ENCODE measurements at regions not wholly inside any gene's neighbourhood (a gene's known extent, or its start where the extent isn't known, plus 50 kb on each side); places are given as distances from the start of the nearest gene placed in this dataset.
"Not testable (repeated sequence)": the region's sequence is repeated elsewhere in the genome, so short reads cannot be mapped to it uniquely, and the experiment has no call there.

DNA sequence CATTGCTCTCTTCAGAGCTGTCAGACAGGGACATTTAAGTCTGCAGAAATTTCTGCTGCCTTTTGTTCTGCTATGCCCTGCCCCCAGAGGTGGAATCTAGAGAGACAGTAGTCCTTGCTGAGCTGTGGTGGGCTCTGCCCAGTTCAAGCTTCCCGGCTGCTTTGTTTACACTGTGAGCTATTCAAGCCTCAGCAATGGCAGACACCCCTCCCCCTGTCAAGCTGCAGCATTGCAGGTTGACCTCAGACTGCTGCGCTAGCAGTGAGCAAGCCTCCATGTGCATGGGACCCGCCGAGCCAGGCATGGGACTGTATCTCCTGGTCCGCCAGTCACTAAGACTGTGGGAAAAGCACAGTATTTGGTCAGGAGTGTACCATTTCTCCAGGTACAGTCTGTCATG, 53.6 kb upstream of the MAPK10 start:
- DNase-seq (ENCODE audit: low read depth), result not testable (repeated sequence)

DNA sequence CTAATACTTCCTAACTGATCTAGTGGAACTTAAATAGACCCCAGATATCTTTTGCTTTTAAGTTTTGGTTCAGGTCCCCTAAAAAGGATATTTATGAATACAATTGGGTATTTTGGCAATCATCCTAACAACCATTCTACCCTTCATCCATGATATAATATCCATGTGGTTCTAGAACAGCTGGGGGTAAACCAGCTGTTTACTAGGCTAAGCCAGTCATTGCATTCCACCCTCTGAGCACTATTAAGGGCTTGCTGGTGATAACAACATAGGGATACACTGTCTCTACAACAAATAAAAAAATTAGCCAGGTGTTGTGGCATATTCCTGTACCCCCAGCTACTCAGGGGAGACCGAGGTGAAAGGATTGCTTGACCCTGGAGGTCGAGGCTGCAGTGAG, 54.8 kb upstream of the MAPK10 start:
- DNase-seq (ENCODE audit: low read depth), result no peak

DNA sequence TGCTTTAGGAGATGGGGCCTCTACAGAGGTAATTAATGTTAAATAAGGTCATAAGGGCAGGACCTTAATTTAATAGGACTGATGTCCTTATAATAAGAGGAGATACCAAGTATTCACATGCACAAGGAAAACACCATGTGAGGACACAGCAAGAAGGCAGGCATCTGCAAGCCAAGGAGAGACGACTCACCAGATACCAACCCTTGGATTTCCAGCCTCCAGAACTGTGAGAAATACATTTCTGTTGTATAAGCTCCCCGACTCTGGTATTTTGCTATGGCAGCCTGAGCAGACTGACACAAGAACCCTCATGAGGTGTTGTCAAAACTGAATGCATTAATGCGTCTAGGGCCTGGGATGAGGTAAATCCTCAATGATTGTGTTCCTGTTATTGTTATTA, 56.2 kb upstream of the MAPK10 start:
- no peak for DNase-seq (ENCODE audit: low read depth)

DNA sequence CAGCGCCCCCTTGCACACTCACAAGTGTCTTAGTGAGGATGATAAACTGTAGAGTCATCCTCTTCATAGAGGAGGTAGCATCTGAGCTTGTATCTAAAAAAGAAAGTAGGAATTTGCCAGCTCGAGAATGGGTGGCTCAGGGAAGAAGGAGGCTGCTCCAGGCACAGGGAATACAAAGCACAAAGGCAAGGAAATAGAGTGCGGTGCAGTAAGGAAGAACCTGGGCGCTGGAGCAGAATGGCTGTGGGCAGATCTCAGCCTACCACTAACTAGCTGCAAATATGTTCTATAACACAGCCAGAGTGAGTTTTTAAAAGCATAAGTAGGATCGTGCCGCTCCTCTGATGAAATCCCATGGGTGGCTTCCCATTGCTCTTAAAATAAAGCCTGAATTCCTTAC, 61.6 kb upstream of the MAPK10 start:
- no peak for DNase-seq (ENCODE audit: low read depth)

DNA sequence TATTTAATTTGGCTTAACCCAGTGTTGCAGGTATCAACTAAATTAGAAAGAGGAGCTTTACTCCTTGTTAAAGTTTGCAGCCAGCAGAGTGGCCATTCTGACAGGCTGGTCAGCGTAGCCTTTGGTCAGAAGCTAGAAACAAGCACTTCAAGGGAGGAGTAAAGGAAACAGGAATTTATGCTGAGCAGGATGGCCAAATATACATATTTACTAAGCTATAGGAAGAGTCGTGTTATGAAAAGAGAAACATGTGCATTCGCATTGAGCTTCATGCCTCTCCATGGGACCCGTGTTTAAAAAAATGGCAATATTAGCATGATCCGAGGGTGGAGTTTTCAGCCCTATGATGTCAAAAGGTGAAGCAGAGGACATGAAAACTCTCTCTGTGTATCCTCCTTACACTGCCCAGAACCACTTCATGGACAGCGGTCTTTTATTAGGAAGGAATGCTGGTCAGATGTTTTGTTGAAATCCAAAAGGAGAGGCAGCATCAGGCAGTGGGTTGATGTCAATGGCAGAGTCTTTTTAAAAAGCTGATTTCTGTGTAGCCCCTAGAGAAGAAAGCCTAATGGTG, 71.8 kb upstream of the MAPK10 start:
- no peak for DNase-seq (ENCODE audit: low read depth)

DNA sequence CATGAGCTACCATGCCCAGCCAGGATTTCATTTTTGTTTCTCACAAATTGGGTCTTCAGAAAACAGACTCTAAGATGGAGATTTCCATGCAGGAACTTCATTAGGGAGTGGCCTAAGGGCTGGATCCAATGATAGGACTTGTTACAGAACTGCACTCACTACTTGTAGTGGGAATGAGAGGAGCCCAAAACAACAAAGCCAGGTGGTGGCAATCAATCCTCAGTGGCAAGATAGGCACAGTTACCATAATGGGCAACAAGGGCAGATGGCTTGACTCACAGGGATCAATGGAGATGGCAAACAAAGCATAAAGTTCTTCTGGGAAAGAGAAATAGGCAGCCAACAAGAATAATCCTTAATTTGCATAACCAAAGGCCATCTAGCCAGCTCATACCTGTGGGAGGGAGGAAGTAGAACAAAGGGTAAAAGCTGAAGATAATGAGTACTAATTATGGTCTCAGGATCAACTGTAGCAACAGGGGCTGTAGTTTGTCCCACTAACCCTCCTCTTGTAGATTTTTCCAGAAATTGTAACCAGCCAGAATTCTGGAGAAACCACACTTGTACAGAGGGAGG, 72.8 kb upstream of the MAPK10 start:
- no peak for DNase-seq (ENCODE audit: low read depth)

DNA sequence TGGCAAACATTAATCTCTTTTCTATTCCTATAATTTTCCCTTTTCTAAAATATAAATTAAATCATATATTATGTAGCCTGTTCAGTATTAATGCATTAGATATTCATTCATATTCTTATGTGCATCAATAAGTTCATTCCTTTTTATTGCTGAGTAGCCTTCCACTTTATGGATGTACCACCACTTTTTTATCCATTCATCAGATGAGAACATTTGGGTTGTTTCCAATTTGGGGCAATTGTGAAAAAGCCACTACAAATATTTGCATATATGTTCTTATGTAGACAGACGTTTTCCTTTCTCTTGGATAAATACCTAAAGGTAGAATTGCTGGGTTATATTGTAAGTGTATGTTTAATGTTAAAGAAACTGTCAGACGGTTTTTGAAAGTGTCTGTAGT, 79.4 kb upstream of the MAPK10 start:
- no peak for DNase-seq (ENCODE audit: low read depth)

DNA sequence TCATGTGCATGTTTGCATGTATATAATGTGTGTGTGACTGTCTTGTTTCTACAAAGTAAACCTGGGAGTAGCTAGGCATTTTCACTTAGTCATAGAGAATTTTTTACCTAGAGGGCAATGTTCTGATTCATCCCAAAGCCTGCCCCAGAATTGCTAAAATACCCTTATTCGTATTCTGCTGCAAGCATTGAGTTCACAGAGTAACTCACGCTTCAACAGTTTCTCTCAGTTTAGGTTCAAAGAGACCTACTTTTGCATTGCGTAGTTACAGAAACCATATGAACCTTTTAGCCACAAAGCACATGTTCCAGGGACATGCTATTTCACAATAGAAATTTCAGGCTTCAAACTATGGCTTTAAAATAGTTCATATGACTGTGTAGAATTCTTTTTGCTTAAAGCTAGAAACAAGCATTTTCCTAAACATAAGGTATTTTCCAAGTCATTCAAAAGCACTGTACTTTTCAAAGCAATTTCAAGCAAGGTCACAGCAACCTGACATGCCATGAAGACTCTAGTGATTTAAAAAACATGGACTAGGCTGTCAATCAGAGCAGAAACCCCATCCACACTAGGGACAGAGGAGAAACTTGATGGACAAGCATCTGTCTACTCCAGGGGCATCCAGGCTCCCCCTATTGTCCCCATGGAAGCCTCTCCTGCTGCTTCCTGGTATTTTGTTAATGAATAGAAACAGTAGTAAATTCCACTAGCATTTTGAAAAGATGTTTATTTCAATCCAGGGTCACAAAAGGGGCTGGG, 81.5 kb upstream of the MAPK10 start:
- no peak for DNase-seq (ENCODE audit: low read depth)

DNA sequence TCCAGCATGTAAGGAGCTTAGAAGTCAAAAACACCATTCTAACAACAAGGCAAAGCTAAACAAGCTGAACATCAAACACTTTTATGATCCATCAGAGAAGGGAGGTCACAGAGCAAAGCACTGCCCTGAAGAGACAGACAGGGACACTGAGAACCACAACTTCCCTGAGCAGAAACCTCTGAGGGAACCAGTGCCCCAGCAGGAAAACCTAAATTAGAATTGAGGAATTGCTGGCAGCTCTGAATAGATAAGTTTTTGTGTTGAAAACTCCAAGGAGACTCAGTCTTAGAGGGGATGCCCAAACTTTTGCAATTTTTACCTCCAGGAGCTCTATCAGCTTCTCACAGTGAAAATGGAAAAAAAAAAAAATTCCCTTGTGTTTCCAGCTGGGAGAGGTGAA, 83.0 kb upstream of the MAPK10 start:
- no peak for DNase-seq (ENCODE audit: low read depth)

DNA sequence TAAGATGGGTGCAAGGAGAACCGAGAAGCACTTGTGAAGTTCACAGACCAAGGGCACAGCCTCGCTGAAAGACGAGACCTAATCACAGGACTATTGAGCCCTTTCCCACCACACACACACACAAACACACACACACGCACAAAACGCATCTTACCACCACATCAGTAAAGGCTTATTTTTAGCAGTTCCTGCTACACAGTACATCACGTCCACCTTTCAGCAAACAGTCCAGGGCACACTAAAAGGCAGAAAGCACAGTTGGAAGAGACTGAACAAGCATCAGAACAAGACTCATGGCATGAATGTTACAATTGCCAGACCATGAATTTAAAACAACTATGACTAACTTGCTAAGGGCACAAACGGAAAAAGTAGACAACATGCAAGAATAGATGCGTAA, 83.6 kb upstream of the MAPK10 start:
- DNase-seq (ENCODE audit: low read depth), result no peak

DNA sequence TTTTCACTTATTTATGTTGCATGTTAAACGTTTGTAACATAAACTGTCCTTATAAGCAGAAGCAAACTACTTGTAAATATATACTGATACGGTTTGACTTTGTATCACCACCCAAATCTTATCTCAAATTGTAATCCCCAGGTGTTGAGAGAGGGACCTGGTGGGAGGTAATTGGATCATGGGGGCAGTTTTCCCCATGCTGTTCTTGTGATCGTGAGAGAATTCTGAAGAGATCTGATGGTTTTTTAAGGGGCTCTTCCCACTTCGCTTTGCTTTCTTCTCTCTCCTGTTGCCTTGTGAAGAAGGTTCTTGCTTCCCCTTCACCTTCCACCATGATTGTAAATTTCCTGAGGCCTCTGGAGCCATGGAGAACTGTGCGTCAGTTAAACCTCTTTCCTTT, 87.1 kb upstream of the MAPK10 start:
- no peak for DNase-seq (ENCODE audit: low read depth)

DNA sequence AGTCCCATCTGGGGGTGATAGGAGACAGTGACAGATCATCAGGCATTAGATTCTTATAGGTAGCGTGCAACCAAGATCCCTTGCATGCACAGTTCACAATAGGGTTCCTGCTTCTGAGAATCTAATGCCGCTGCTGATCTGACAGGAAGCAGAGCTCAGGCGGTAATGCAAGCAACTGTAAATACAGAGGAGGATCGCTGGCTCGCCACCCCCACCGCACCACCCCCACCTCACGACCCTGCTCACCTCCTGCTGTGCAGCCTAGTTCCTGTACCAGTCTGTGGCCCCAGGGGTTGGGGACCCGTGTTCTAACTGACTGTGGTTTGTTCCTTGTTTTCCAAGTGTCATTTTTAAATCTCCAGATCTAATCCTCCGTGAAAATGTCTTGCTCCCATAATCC, 89.0 kb upstream of the MAPK10 start:
- DNase-seq (ENCODE audit: low read depth), result no peak

DNA sequence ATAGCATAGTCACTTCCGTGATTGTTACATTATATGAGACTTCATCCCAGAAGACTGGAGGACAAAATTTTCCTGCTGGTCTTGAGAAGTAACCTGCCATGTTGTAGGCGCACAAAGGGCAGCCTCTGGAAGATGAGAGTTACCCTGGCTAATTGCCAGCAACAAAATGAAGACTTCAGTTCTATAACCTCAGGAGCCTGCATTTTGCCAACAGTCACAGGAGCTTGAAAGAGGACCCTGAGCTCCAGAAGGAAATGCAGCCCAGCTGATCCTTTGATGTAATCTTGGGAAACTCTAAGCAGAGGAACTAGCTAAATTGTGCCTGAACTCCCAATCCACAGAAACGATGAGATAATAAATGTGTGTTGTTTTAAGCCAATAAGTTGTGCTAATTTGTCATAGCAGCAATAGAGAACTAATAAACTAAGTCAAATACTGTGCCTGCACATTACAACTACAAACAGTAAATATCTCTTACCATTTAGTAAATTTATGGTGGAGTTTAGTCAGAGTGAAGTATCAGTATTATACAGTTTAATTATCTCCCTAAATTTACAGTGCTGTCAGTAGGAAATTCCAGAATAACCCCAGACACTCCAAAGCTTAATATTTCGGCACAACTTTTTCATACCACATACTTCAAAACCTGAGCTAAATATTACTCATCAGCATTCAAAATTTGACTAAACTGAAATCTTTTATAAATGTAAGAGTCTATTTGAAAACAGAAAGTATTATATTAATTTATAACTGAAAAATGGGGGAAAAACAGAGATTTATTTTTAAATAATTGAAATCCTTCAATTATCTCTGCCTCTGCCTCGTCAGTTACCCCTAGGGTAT, 90.1 kb upstream of the MAPK10 start:
- DNase-seq (ENCODE audit: low read depth), result peak; percentile 9

DNA sequence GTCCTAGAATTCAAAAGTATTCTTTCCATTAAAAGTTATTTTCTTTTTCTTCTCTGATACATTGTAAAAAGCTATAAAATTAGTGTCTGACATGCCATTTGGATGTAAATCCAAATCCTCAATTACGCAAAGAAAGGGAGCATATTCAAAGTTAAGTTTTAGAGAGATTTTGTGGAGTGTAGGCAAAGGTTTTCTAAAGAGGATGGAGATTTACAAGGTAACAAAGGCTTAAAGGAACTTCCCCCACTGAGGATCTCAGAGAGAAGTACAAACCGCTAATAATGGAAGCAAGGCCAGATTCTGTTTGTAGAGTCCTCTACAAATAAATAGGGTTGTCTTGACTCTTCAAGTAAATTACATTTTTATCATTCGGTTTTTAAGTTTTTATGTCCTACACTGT, 91.0 kb upstream of the MAPK10 start:
- no peak for DNase-seq (ENCODE audit: low read depth)

DNA sequence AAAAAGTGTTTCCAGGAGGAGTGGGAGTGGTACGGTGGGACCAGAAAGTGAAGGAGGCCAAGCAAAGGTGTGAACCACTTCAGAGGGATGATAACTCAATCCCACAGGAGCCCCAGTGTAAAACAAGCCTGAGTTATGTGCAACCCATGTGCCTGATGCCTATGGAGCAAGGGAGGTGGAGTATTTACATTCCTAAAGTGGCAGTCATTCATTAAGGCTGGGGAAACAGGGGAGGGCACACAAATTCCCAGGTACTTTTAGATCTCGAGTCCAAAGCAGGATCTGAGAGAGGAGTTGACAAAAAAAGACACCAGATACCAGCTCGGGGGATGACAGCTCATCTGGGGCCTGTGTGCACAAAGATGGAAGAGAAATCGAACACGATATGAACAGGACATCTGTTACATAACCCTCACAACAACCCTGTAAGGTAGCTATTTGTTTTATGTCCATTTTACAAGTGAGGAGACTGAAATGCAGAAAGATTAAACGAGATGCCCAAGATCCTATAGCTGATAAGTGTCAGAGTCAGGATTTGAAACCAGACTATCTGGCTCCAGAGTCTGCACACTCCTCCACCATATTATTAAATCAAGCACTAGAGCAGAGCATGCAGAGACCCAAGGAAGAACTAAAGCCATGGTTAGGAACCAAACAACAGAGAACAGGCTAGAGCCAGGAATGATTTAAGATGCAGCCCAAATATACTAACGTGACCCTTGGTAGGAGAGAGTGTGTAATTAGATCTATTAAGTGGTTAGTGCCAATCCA, 91.9 kb upstream of the MAPK10 start:
- peak; percentile 3 for DNase-seq (ENCODE audit: low read depth)

DNA sequence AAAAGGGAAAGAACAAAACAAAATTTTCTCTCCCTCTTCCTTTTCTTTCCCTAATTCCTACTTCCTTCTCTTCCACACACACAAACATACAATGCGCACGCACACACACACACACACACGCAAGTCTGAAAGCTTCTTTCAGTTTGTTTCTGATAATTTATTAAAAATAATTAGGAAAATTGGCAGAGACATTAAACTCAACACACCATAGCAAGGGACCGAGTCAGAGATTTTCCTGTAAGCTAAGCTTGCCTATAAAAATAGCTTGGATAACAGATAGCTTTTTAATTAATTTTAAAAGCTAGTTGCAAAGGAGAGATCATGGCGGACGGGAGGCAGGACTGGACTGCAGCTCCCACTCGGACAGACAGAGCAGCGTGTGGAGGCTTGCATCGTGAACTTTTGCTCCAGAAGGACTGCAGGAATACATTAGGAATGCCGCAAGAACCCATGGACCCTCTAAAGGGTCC, 92.6 kb upstream of the MAPK10 start:
- no peak for DNase-seq (ENCODE audit: low read depth)

DNA sequence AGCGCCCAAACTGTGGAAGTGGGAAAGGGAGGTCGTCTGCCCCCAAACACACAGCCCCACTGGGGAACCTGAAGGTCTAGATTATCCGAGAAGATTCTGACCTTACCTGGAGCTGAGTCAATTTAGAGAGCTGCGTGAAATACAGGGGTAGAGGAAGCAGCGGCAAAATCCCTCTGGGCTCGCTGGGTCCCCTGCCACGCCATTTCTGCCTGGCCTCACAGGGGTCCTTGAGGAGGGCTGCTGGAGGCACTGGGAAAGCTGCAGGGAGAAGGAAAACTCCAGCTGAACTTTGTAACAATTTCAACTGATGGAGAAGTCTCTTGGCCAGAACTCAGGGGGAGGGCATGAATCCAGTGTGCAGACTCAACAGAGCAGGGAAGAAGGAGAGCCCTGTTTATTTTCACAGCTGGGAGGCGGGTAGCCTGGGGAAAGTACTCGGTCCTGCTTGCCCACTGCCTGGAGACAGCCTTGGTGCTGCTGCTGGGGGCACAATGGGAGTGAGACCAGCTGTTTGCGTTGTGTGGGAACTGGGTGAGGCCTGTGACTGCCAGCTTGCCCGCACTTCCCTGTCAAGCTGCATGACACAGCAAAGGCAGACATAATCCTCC, 93.2 kb upstream of the MAPK10 start:
- DNase-seq (ENCODE audit: low read depth), result no peak

DNA sequence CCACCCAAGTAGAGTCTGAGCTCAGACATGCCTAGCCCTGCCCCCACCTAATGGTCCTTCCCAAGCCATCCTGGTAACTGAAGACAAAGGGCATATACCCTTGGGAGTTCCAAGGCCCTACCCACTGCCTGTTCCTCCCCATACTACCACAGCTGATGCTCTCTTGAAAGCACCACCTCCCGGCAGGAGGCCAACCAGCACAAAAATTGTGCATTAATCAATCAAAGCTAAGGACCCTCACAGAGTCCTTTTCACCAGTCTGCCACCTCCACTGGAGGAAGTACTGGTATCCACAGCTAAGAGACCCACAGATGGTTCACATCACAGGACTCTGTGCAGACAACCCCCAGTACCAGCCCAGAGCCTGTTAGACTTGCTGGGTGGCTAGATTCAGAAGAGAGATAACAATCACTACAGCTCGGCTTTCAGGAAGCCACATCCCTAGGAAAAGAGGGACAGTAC, 93.8 kb upstream of the MAPK10 start:
- not testable (repeated sequence) for DNase-seq (ENCODE audit: low read depth)

DNA sequence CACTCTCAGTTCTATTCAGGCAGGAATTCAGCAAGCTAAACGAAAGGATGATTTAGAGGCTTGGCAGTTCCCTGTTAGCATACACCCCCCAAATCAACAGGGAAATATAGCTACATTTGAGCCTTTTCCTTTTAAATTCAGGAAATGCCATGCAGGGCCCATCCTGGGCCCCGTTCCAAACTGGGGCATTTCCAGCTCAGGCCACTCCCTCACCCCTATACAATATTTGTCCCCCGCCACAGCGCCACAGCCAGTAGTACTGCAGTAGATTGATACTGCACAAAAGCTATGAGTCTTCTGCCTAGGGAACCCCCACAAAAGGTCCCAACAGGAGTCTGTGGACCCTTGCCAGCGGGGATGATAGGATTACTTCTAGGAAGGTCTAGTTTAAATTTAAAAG, 102.0 kb upstream of the MAPK10 start:
- DNase-seq (ENCODE audit: low read depth), result no peak

DNA sequence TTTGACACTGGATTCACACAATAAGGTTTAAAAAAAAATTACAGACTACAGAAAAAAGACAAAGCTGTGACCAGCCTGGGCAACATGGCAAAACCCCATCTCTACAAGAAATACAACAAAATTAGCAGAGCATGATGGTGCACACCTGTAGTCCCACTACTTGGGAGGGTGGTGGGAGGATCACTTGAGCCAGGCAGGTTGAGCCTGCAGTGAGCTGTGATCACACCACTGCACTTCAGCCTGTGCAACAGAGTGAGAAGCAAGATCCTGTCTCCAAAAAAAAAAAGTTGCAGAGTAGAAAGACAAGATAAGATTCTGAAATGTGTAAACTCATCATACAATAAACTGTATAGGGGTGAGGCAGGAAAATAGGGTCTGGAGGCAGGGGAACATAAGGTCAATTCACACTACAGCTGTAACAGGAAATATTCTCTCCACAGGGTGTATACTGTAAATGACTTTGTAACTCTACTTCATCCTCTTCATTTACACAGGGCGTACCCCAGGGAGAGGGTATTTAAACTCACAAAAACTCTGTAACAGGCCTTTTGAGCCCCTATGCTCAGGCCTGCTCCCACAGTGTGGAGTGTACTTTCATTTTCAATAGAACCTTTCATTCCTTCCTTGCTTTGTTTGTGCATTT, 112.6 kb upstream of the MAPK10 start:
- DNase-seq (ENCODE audit: low read depth), result no peak

DNA sequence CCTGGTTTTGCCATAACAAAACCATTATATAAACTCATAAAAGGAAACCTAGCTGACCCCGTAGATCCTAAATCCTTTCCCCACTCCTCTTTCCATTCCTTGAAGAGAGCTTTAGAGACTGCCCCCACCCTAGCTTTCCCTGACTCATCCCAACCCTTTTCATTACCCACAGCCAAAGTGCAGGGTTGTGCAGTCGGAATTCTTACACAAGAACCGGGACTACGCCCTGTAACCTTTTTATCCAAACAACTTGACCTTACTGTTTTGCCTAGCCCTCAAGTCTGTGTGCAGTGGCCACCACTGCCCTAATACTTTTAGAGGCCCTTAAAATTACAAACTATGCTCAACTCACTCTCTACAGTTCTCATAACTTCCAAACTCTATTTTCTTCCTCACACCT, 116.0 kb upstream of the PTPN13 start:
- DNase-seq (ENCODE audit: low read depth), result not testable (repeated sequence)
